MM.1S (cell line): ENCODE measurements at regions not wholly inside any gene's neighbourhood (a gene's known extent, or its start where the extent isn't known, plus 50 kb on each side); places are given as distances from the start of the nearest gene placed in this dataset.

Experiments used
- EZH2 ChIP-seq: fragments of 300-600 bp; sonication (generic); optimal IDR thresholded peaks from 2 replicates; pipeline ENCODE3; 2017; ENCODE audit warnings: low read depth, mild to moderate bottlenecking, antibody characterized with exemption, low read length, mixed read lengths
- TF ChIP-seq, protein P1 (sequence below): fragments of 300-600 bp; sonication (generic); IDR thresholded peaks from 2 replicates; pipeline ENCODE4 v1.5.1; 2016; ENCODE audit warnings: antibody characterized with exemption, low read length, mixed read lengths

DNA sequence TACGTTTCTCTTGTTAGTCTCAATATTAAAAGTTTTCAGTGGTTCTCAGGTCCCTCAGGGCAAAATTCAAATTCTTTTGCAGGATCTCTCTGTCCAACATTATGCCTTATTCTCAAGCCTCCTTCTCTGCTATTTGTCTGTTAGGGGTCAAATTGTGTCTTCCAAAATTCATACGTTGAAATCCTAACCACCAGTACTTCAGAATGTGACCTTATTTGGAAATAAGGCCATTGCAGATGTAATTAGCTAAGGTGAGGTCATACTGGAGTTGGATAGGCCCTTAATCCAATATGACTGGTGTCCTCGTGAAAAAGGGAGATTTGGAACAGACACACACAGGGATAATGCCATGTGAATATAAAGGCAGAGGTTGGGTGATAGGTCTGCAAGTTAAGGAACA, 64.1 kb upstream of the ADGRF1 start:
- TF ChIP-seq, protein P1, sequence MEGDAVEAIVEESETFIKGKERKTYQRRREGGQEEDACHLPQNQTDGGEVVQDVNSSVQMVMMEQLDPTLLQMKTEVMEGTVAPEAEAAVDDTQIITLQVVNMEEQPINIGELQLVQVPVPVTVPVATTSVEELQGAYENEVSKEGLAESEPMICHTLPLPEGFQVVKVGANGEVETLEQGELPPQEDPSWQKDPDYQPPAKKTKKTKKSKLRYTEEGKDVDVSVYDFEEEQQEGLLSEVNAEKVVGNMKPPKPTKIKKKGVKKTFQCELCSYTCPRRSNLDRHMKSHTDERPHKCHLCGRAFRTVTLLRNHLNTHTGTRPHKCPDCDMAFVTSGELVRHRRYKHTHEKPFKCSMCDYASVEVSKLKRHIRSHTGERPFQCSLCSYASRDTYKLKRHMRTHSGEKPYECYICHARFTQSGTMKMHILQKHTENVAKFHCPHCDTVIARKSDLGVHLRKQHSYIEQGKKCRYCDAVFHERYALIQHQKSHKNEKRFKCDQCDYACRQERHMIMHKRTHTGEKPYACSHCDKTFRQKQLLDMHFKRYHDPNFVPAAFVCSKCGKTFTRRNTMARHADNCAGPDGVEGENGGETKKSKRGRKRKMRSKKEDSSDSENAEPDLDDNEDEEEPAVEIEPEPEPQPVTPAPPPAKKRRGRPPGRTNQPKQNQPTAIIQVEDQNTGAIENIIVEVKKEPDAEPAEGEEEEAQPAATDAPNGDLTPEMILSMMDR: no peak
- TF ChIP-seq EZH2: no peak
